ENCODE measurements at regions not wholly inside any gene's neighbourhood (a gene's known extent, or its start where the extent isn't known, plus 50 kb on each side); places are given as distances from the start of the nearest gene placed in this dataset.
"Not testable (repeated sequence)": the region's sequence is repeated elsewhere in the genome, so short reads cannot be mapped to it uniquely, and the experiment has no call there.

- DNase-seq: no peak
Observed at GRCh38 chr17:14621826-14622614, 321.1 kb downstream of the HS3ST3B1 start.

DNA sequence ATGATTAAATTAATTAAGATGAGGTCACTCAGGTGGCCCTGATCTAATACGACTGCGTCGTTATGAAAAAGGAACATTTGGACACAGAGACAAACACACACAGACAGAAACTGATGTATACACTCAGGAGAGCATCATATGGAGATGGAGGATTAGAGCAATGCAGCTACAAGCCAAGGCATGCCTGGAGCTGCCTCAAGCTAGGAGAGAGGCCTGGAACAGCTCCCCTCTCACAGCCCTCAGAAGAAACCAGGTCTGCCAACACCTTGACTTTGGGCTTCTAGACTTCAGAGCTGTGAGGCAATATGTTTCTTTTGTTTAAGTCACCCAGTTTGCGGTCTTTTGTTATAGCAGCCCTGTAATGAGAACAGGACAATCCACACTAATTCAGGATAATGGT is 318.9 kb downstream of the HS3ST3B1 start:
- no peak for DNase-seq

DNA sequence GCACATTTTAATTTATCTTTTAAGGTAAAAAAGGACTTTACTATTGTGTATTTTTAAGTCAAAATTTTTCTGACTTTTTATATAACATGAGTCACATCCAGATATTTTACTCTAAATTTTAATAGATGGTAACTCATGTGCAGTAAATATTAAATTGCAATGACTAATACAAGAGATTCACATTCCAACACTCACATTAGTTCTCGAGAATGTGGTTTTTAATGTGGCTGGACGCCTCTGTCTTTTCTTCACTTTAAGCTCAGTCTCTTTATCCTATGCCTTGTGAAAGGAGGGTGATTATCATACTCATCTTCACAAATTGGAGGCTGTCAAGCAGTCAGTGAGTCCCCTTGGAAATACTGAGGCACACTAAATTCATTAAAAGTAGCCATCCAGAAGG is 315.6 kb downstream of the HS3ST3B1 start:
- no peak for DNase-seq

- DNase-seq: no peak
Observed at GRCh38 chr17:14605267-14605599, 304.4 kb downstream of the HS3ST3B1 start.

DNA sequence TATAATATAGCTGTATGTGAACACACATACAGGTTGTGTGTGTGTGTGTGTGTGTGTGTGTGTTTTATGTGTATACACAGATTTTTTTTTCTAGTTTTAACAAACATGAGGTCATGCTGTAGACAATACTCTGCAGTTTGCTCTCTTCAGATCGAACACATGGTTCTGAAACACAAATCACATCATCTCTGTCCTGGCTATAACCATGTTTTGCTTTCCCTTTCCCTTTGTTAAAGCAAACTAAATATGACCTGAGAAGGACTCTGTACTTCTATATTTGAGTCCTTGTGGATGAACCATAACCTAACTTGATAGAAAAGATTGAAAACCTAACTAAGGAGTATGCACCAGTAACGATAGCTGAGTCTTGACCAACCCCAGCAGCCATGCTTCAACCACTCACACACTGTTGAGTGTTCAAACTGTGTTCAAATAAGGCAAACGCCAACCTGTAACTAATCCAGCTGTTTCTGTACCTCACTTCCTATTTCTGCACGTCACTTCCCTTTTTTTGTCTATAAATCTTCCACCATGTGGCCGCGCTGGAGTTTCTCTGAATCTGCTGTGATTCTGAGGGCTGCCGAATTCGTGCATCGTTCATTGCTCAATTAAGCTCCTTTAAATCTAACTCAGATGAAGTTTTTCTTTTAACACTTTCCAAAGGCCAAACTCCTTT is 303.8 kb downstream of the HS3ST3B1 start:
- DNase-seq: no peak

DNA sequence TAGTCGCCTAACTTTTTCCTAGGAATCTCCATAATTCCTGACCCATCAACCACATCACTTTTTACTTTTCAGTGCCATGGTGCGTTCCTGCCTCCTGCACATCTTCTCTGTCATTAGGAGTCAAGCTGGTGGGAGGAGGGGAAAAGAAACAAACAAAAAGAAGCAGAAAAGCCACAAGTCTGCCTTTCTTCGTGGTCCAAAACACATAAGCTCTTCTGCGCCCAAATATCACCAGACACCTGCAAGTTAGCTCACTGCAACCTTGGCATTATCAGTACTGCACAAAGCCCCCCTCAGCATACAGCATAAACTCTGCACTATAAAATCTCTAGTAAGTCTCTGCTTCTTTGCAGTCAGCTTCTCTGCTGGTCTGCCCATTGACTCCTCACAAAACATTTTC is 295.3 kb downstream of the HS3ST3B1 start:
- no peak for DNase-seq

DNA sequence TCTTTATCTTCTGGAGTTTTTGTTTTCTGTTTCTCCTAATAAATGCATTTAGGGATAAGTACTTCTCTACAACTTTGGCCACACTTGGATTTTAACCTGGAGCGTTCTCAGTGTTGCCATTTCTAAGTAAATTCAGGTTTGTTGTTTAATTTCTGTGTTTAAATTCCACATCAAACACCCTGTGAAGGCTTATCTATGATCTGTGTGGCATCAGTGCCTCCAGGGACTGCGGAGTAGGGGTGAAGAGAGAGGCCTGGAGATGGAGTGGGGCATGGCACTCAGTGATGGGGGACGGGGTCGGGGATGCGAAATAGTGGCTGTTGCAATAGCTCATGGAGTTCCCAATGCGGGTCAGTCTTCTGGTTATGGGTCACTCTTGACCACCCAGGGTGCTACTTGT is 294.8 kb downstream of the HS3ST3B1 start:
- DNase-seq: no peak

- DNase-seq: no peak
Observed at GRCh38 chr17:14594690-14595089, 293.8 kb downstream of the HS3ST3B1 start.

- DNase-seq: no peak
Observed at GRCh38 chr17:14593956-14594355, 293.1 kb downstream of the HS3ST3B1 start.

GRCh38 chr17:14590459-14591250 is 289.8 kb downstream of the HS3ST3B1 start:
- DNase-seq: no peak

DNA sequence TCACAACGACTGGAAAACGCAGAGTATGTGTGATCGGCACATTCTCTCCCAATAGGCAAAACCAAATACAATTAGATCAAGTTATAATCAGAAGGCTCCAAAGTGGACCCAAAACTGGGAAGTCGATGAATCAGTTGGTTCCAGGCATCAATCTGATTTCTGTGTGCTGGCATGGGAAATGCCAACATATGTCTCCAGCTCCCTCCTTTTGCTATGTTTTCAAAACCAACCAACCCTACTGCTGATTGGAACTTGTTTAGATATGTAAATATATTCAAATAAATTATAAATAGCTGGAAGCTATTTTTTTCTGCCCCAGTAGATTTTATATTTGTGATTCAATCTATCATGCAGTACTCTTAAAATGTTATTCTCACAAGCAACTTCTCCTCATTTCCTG is 284.2 kb downstream of the HS3ST3B1 start:
- DNase-seq: no peak

- DNase-seq: no peak
Observed at GRCh38 chr17:14582996-14583395, 282.1 kb downstream of the HS3ST3B1 start.

- no peak for DNase-seq
Observed at GRCh38 chr17:14581186-14581830, 280.4 kb downstream of the HS3ST3B1 start.

- DNase-seq: no peak
Observed at GRCh38 chr17:14580499-14580898, 279.6 kb downstream of the HS3ST3B1 start.

DNA sequence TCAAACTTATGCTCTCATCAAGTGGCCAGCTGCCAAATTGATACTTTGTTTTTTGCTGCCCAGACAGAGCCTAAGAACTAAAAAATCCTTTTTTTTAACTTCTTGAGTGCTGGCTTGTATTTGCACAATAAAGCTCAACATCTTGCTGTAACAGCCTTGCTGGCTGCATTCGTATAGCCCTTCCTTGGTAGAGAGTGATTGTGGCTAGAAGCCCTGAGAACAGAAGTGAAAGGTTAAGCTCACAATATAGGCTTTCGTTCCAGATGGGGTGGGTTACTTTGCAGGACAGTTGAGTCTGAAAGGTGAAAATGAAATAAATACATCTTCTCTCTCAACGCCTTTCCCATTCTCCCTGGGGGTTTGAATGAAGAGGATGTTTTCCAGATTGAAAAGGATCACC is 278.8 kb downstream of the HS3ST3B1 start:
- DNase-seq: no peak

DNA sequence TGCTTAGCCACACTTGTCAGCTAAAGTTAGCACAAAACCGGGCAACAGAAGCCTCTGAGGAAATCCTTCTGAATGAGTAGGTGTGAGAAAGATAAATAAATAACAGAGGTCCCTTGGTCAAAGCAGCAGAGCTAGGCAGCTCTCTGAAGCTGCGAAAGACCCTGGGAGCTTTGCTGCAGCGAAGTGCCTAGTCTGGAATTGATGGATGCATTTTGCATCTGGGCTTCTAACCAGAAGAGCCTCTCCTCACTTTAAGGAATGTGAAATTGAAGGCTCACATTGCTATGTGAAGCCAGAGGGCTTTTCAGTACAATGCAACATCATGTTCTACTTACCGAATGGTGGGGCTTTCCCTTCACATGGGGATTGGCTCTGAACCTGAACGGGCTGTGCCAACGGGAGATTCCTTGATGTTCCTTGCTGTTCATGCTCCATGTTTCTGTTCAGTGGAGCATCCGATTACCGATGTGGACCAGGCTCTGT is 274.6 kb downstream of the HS3ST3B1 start:
- DNase-seq: peak; percentile 73 to 75

DNA sequence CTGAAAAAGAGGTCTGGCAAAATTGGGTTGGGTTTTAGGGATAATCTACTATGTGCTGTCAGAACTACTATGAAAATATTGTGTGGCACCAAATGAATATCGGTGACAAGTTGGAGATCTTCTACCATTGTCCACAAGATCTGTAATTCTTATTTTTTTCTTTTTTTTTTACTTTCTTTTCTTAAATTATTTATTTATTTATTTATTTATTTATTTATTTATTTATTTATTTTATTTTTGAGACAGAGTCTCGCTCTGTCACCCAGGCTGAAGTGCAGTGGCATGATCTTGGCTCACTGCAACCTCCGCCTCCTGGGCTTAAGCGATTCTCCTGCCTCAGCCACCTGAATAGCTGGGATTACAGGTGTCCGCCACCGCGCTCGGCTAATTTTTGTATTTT is 259.4 kb downstream of the HS3ST3B1 start:
- not testable (repeated sequence) for DNase-seq

- DNase-seq: no peak
Observed at GRCh38 chr17:14559264-14560119, 258.6 kb downstream of the HS3ST3B1 start.

DNA sequence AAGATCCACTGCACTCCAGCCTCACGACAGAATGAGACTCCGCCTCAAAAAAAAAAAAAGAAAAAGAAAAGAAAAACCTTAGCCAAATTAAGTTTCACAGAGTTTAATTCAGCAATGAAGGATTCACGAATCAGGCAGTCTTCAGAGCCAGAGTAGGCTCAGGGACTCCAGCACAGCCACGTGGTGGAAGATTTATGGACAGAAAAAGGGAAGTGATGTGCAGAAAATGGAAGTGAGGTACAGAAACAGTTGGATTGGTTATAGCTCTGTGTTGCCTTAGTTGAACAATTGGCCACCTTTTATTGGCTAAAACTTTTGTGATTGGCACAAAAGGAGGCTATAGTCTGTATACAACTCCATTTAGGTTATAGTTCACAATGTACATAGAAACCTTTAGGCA is 256.6 kb downstream of the HS3ST3B1 start:
- no peak for DNase-seq

- DNase-seq: no peak
Observed at GRCh38 chr17:14553847-14554246, 253.0 kb downstream of the HS3ST3B1 start.

DNA sequence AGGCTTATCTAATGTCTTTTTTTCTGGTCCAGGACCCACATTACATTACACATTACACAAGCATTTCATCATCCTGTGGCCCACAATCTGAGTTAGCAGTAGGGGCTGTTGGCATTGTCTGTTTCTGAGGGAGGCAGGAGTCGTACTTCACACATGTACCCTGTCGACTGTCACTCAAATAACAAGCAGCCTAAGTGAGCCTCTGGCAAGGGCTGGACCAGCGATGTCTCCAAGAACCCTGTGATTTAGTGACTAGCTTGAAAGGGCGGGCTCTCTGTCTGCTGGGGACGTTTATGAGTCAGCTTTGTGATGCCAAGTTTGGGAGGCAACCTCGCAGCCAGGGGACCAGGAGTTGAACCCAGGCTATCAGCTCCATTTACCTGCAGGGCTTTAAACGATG is 251.4 kb downstream of the HS3ST3B1 start:
- DNase-seq: no peak

Measured in right lung (tissue), 2 donors.